RWPE1 (cell line): ENCODE measurements at regions not wholly inside any gene's neighbourhood (a gene's known extent, or its start where the extent isn't known, plus 50 kb on each side); places are given as distances from the start of the nearest gene placed in this dataset.

Experiments
- CTCF ChIA-PET: fragments of 350-600 bp; sonication (Branson Sonifier 250); formaldehyde crosslinking; extraction: SDS; loops from one replicate; lab custom pipeline; 2021; lab: Yijun Ruan, JAX
- POLR2A ChIA-PET: fragments of 400-600 bp; formaldehyde crosslinking; extraction: SDS; loops from one replicate; lab custom pipeline; 2020; ENCODE audit warnings: antibody characterized with exemption; ENCODE audit not compliant: low non-redundant PET; lab: Yijun Ruan, JAX
- DNase-seq: peaks from one replicate; pipeline ENCODE4 v3.0.0; 2012; ENCODE audit warnings: low spot score
- H3K27ac ChIP-seq: fragments of 450-650 bp; 2 replicates; pipeline ENCODE4 v1.5.1; 2017
- CTCF ChIP-seq: fragments of 450-650 bp; conservative IDR thresholded peaks from 2 replicates; pipeline ENCODE4 v1.5.1; 2017; ENCODE audit warnings: low read depth, mild to moderate bottlenecking

- no peak overlapping the region for H3K27ac ChIP-seq
- TF ChIP-seq CTCF: no peak
- ChIA-PET POLR2A (no interaction called here), CTCF (no interaction called here)
- DNase-seq: no peak
These were observed 1129.3 kb downstream of the NAALADL2 start for GRCh38 chr3:175988401-175988800.

GRCh38 chr3:175985781-175986180 lies 1126.6 kb downstream of the NAALADL2 start:
- ChIA-PET CTCF (no interaction called here), POLR2A (no interaction called here)
- no peak for DNase-seq
- no peak overlapping the region for H3K27ac ChIP-seq
- TF ChIP-seq CTCF: no peak

- H3K27ac ChIP-seq: no peak overlapping the region
- DNase-seq: no peak
- ChIA-PET CTCF (interaction anchor here (0.7 kb wide), 1 partner anchor 359 kb away, joined by 4 read pairs; no protein-coding TSS in a partner anchor), POLR2A (no interaction called here)
- TF ChIP-seq CTCF: no peak
These were observed 1124.2 kb downstream of the NAALADL2 start for GRCh38 chr3:175983379-175983778.

GRCh38 chr3:175980486-175981090 lies 1121.5 kb downstream of the NAALADL2 start:
- no peak for DNase-seq
- no peak for TF ChIP-seq CTCF
- POLR2A ChIA-PET: no interaction called here
- H3K27ac ChIP-seq: no peak overlapping the region
- CTCF ChIA-PET: no interaction called here

- TF ChIP-seq CTCF: no peak
- H3K27ac ChIP-seq: no peak overlapping the region
- POLR2A ChIA-PET: no interaction called here
- no peak for DNase-seq
- CTCF ChIA-PET: interaction anchor here (0.7 kb wide), 2 partner anchors 10 to 1150 kb away, joined by 3 read pairs; no protein-coding TSS in a partner anchor
These were observed 1119.0 kb downstream of the NAALADL2 start for GRCh38 chr3:175977968-175978752.

GRCh38 chr3:175969456-175969855 lies 1110.3 kb downstream of the NAALADL2 start:
- DNase-seq: no peak
- no peak for TF ChIP-seq CTCF
- ChIA-PET CTCF (no interaction called here), POLR2A (no interaction called here)
- no peak overlapping the region for H3K27ac ChIP-seq
